Trophoblast cell (in vitro differentiated cells and primary cell): ENCODE measurements at regions not wholly inside any gene's neighbourhood (a gene's known extent, or its start where the extent isn't known, plus 50 kb on each side); places are given as distances from the start of the nearest gene placed in this dataset.

Experiments
- DNase-seq, 2 donors: peaks; one replicate each; pipeline ENCODE4 v3.0.0-alpha.2; 2016
- H2AFZ ChIP-seq: 2 replicates; pipeline ENCODE4 v1.6.1; 2013; ENCODE audit warnings: low read length, moderate library complexity, mild to moderate bottlenecking; ENCODE audit not compliant: insufficient read depth, poor library complexity
- H2AK5ac ChIP-seq: 2 replicates; pipeline ENCODE4 v1.6.1; 2013; ENCODE audit warnings: mild to moderate bottlenecking, low read length
- H2BK120ac ChIP-seq: 2 replicates; pipeline ENCODE4 v1.6.1; 2013; ENCODE audit warnings: low read length, mild to moderate bottlenecking, moderate library complexity; ENCODE audit not compliant: insufficient read depth, poor library complexity
- H2BK12ac ChIP-seq: 2 replicates; pipeline ENCODE4 v1.6.1; 2013; ENCODE audit warnings: mild to moderate bottlenecking, low read length, moderate library complexity
- H2BK5ac ChIP-seq: 2 replicates; pipeline ENCODE4 v1.6.1; 2013; ENCODE audit warnings: low read length, low read depth, moderate library complexity, mild to moderate bottlenecking; ENCODE audit not compliant: poor library complexity
- H3K14ac ChIP-seq: 2 replicates; pipeline ENCODE4 v1.6.1; 2013; ENCODE audit warnings: mild to moderate bottlenecking, low read length
- H3K18ac ChIP-seq: 2 replicates; pipeline ENCODE4 v1.6.1; 2013; ENCODE audit warnings: mild to moderate bottlenecking, low read length
- H3K23ac ChIP-seq: 2 replicates; pipeline ENCODE4 v1.6.1; 2013; ENCODE audit warnings: low read length
- H3K27ac ChIP-seq: 2 replicates; pipeline ENCODE4 v1.5.1; 2013; ENCODE audit warnings: low read depth, mild to moderate bottlenecking, inconsistent platforms, low read length, moderate library complexity
- H3K27me3 ChIP-seq: 2 replicates; pipeline ENCODE4 v1.6.1; 2013; ENCODE audit warnings: inconsistent platforms, mild to moderate bottlenecking, low read length, moderate library complexity; ENCODE audit not compliant: insufficient read depth
- H3K36me3 ChIP-seq, 2 experiments: 1 replicate in 1 of 2; 2 replicates in 1 of 2; pipeline ENCODE4 v1.6.1; 2013; ENCODE audit warnings: low read length in 2 of 2, mild to moderate bottlenecking in 2 of 2, moderate library complexity in 1 of 2; ENCODE audit not compliant: insufficient read depth in 2 of 2, control insufficient read depth in 1 of 2
- H3K4ac ChIP-seq: 2 replicates; pipeline ENCODE4 v1.6.1; 2013; ENCODE audit warnings: low read depth, mild to moderate bottlenecking, low read length, moderate library complexity
- H3K4me1 ChIP-seq, 2 experiments: 1 replicate in 1 of 2; 2 replicates in 1 of 2; pipeline ENCODE4 v1.6.1; 2013; ENCODE audit warnings: low read length in 2 of 2, mild to moderate bottlenecking in 2 of 2, moderate library complexity in 1 of 2; ENCODE audit not compliant: insufficient read depth in 2 of 2, control insufficient read depth in 1 of 2
- H3K4me2 ChIP-seq: 2 replicates; pipeline ENCODE4 v1.6.1; 2013; ENCODE audit warnings: inconsistent platforms, mild to moderate bottlenecking, low read length, moderate library complexity
- H3K4me3 ChIP-seq: 2 replicates; pipeline ENCODE4 v1.5.1; 2013; ENCODE audit warnings: mild to moderate bottlenecking, low read depth, low read length, inconsistent platforms
- H3K79me1 ChIP-seq: one replicate; pipeline ENCODE4 v1.6.1; 2013; ENCODE audit warnings: low read length
- H3K79me2 ChIP-seq: 2 replicates; pipeline ENCODE4 v1.6.1; 2013; ENCODE audit warnings: low read length, mild to moderate bottlenecking; ENCODE audit not compliant: control insufficient read depth, insufficient read depth, poor library complexity
- H3K9ac ChIP-seq: 2 replicates; pipeline ENCODE4 v1.6.1; 2013; ENCODE audit warnings: mild to moderate bottlenecking, low read length
- H3K9me3 ChIP-seq: 2 replicates; pipeline ENCODE4 v1.6.1; 2013; ENCODE audit warnings: low read depth, mild to moderate bottlenecking, control low read depth, inconsistent platforms, low read length; ENCODE audit not compliant: insufficient read depth
- H4K12ac ChIP-seq: 2 replicates; pipeline ENCODE4 v1.6.1; 2013; ENCODE audit warnings: low read depth, mild to moderate bottlenecking, low read length, moderate library complexity
- H4K8ac ChIP-seq: 2 replicates; pipeline ENCODE4 v1.6.1; 2013; ENCODE audit warnings: low read depth, mild to moderate bottlenecking, low read length, moderate library complexity
- H4K91ac ChIP-seq: one replicate; pipeline ENCODE4 v1.6.1; 2013; ENCODE audit warnings: low read depth, mild to moderate bottlenecking, low read length, moderate library complexity
- WGBS: extraction: QIAGEN DNeasy Blood & Tissue Kit; methylation state at CpG from one replicate; pipeline ENCODE4 v1.1.7; 2013; ENCODE audit warnings: missing lambda C conversion rate; ENCODE audit not compliant: insufficient read length, insufficient coverage; ENCODE audit errors: extremely low coverage; 5-methylcytosine and 5-hydroxymethylcytosine counted together

GRCh38 chr5:138662599-138662998 is 87.4 kb upstream of the HSPA9 start:
- no peak overlapping the region for H3K4me2 ChIP-seq
- H3K14ac ChIP-seq: no peak overlapping the region
- H3K4me1 ChIP-seq: peaks cover 4 to 8% of the 10 kb centered on the region in 2 experiments
- H2BK5ac ChIP-seq: no peak overlapping the region
- H3K9me3 ChIP-seq: no peaks in the 10 kb centered on the region
- no peak overlapping the region for H2AK5ac ChIP-seq
- H3K79me1 ChIP-seq: peaks cover under 1% of the 10 kb centered on the region
- H2AFZ ChIP-seq: no peak overlapping the region
- H4K12ac ChIP-seq: no peak overlapping the region
- no peak overlapping the region for H4K91ac ChIP-seq
- H3K27me3 ChIP-seq: no peaks in the 10 kb centered on the region
- no peak overlapping the region for H3K23ac ChIP-seq
- no peak overlapping the region for H3K18ac ChIP-seq
- no peak overlapping the region for H3K4me3 ChIP-seq
- H2BK12ac ChIP-seq: no peak overlapping the region
- H3K79me2 ChIP-seq: no peaks in the 10 kb centered on the region
- no peak overlapping the region for H3K9ac ChIP-seq
- H3K36me3 ChIP-seq: no peaks in the 10 kb centered on the region
- no peak overlapping the region for H3K27ac ChIP-seq
- no CpG with 5 or more reads among the region's 6 CpGs for WGBS
- H3K4ac ChIP-seq: no peak overlapping the region
- no peak overlapping the region for H4K8ac ChIP-seq
- peak in 1 of 2 donors; percentile 44 for DNase-seq
- H2BK120ac ChIP-seq: no peak overlapping the region

- no peak overlapping the region for H3K9ac ChIP-seq
- H3K79me2 ChIP-seq: no peaks in the 10 kb centered on the region
- peaks cover 9 to 14% of the 10 kb centered on the region in 2 experiments for H3K4me1 ChIP-seq
- H3K23ac ChIP-seq: no peak overlapping the region
- H2AK5ac ChIP-seq: no peak overlapping the region
- H3K36me3 ChIP-seq: no peaks in the 10 kb centered on the region
- H2BK120ac ChIP-seq: no peak overlapping the region
- H3K79me1 ChIP-seq: no peaks in the 10 kb centered on the region
- H4K8ac ChIP-seq: no peak overlapping the region
- H3K4ac ChIP-seq: no peak overlapping the region
- no peak overlapping the region for H3K4me2 ChIP-seq
- no peak overlapping the region for H4K12ac ChIP-seq
- H2BK5ac ChIP-seq: no peak overlapping the region
- H3K27ac ChIP-seq: no peak overlapping the region
- DNase-seq: no peak
- no peak overlapping the region for H3K18ac ChIP-seq
- H3K4me3 ChIP-seq: no peak overlapping the region
- H3K9me3 ChIP-seq: no peaks in the 10 kb centered on the region
- H3K27me3 ChIP-seq: no peaks in the 10 kb centered on the region
- no peak overlapping the region for H2BK12ac ChIP-seq
- no CpG with 5 or more reads among the region's 5 CpGs for WGBS
- no peak overlapping the region for H3K14ac ChIP-seq
- H4K91ac ChIP-seq: no peak overlapping the region
- no peak overlapping the region for H2AFZ ChIP-seq
These were observed 86.8 kb upstream of the HSPA9 start for GRCh38 chr5:138661991-138662434.

DNA sequence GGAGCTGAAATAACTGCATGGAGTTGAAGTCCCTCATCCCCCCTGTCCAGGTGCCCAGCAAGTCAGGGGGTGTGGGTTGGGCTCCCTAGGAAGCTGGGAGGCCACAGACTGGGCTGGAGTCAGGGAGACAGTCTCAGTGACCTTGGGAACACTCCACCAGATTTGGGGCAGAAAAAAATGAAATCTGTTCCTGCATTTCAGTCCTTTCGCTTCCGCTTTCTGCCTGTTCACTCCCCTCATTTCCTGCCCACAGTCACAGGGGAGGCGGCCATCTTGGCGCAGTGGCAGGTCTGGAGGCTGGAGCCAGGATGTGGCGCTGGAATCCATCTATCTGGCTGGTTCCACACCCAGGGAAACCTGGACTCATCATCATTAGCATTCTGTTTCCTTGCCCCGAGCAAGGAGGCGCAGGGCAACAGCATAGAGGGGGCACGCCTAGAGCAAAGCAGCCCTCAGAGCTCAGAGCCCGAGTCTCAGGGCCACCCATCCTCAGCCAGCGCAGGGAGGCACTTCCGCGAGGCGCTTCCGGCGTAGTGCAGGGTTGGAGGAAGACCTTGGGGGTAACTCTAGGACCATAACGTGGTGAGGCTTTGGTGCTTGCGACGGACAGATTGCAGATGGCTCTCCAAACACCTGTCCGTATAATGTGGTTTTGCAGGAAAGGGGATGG is 86.2 kb upstream of the HSPA9 start:
- Histone ChIP-seq H3K4me3 (no peak overlapping the region), H2BK5ac (no peak overlapping the region), H4K12ac (no peak overlapping the region), H3K14ac (no peak overlapping the region), H3K4me2 (no peak overlapping the region), H4K8ac (no peak overlapping the region), H3K4ac (no peak overlapping the region), H4K91ac (no peak overlapping the region), H3K18ac (no peak overlapping the region), H3K27ac (no peak overlapping the region), H3K23ac (no peak overlapping the region), H3K27me3 (no peaks in the 10 kb centered on the region), H3K79me1 (peaks cover 1% of the 10 kb centered on the region), H3K4me1 (peaks cover 13 to 17% of the 10 kb centered on the region in 2 experiments), H3K9ac (no peak overlapping the region), H2BK12ac (no peak overlapping the region), H2BK120ac (no peak overlapping the region), H3K36me3 (no peaks in the 10 kb centered on the region), H2AK5ac (no peak overlapping the region), H3K79me2 (no peaks in the 10 kb centered on the region), H3K9me3 (no peaks in the 10 kb centered on the region), H2AFZ (no peak overlapping the region)
- WGBS: no CpG with 5 or more reads among the region's 19 CpGs
- DNase-seq: no peak

DNA sequence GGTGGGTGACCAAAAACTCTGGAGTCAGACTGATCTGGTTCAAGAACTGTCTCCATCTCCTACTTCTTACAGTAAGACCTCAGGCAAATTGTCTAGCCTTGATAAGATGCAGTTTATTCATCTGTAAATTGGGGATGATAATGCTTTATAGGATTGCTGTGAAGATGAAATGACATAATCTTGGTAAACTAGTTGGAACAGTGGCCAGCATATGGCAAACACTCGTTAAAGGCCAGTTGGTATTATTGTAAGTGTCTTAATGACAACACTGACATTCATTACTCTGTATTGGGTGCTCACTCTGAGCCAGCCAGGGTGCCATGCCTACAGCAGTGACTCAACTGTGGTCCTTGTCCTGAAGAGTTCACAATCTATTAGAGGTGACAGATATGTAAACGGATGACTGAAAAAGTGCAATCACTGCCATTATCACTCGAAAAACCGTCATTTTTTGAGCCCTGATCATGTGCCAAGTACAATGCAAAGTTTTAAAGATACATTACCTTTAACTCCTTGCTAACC is 84.9 kb upstream of the HSPA9 start:
- Histone ChIP-seq H4K12ac (no peak overlapping the region), H3K27ac (no peak overlapping the region), H3K4me3 (no peak overlapping the region), H2BK5ac (no peak overlapping the region), H3K23ac (no peak overlapping the region), H2AK5ac (no peak overlapping the region), H2BK12ac (no peak overlapping the region), H3K4me1 (peaks cover 17 to 20% of the 10 kb centered on the region in 2 experiments), H3K18ac (no peak overlapping the region), H3K36me3 (no peaks in the 10 kb centered on the region), H3K9ac (no peak overlapping the region), H4K91ac (no peak overlapping the region), H3K9me3 (no peaks in the 10 kb centered on the region), H3K79me2 (no peaks in the 10 kb centered on the region), H4K8ac (no peak overlapping the region), H3K4ac (no peak overlapping the region), H3K79me1 (peaks cover 2% of the 10 kb centered on the region), H2BK120ac (no peak overlapping the region), H3K4me2 (no peak overlapping the region), H3K27me3 (no peaks in the 10 kb centered on the region), H2AFZ (no peak overlapping the region), H3K14ac (no peak overlapping the region)
- no CpG with 5 or more reads among the region's 4 CpGs for WGBS
- no peak for DNase-seq
